Right lobe of liver (tissue), 4 donors: ENCODE measurements at regions not wholly inside any gene's neighbourhood (a gene's known extent, or its start where the extent isn't known, plus 50 kb on each side); places are given as distances from the start of the nearest gene placed in this dataset.

Experiments
- POLR2A ChIP-seq: fragments of 450-650 bp; IDR thresholded peaks from one replicate; pipeline ENCODE4 v1.6.1; 2017; ENCODE audit warnings: antibody characterized with exemption, mild to moderate bottlenecking
- TF ChIP-seq, protein P1 (sequence below), 4 donors: fragments of 200-600 bp in 3 of 4; fragments of 450-650 bp in 1 of 4; IDR thresholded peaks; one replicate each; pipeline versions ENCODE4 v1.5.1 to v1.8.0; 2016 to 2022; ENCODE audit warnings: antibody characterized with exemption in 4 of 4, mild to moderate bottlenecking in 2 of 4
- donor health status: DM: no; HTN: no; CAD: no.
- donor health status: DM: no; HTN: no; CAD: no.
- donor health status: DM: no; HTN: yes; CAD: no.

DNA sequence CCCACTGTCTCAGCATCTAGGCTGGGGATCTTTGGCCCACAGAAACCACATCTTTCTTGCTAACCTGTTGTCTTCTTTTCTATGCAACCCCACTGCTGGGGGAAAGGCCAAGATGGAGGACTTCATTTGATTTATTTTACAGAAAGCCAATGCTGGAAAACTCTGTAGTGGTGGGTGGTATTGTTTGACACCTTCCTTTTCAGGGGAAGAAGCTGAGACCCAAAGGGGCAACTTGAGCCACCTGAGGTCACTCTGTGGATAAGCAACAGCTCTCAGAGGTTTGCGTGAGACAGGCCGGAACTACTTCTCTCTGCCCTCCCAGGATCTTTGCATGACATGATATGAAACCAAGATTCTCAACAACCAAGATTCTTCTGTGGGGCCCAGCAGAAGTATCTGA, 645.2 kb downstream of the VRK1 start:
- TF ChIP-seq, protein P1, sequence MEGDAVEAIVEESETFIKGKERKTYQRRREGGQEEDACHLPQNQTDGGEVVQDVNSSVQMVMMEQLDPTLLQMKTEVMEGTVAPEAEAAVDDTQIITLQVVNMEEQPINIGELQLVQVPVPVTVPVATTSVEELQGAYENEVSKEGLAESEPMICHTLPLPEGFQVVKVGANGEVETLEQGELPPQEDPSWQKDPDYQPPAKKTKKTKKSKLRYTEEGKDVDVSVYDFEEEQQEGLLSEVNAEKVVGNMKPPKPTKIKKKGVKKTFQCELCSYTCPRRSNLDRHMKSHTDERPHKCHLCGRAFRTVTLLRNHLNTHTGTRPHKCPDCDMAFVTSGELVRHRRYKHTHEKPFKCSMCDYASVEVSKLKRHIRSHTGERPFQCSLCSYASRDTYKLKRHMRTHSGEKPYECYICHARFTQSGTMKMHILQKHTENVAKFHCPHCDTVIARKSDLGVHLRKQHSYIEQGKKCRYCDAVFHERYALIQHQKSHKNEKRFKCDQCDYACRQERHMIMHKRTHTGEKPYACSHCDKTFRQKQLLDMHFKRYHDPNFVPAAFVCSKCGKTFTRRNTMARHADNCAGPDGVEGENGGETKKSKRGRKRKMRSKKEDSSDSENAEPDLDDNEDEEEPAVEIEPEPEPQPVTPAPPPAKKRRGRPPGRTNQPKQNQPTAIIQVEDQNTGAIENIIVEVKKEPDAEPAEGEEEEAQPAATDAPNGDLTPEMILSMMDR (IDR thresholded peaks at IDR 0.05), result no peak
- no peak for TF ChIP-seq POLR2A
